Testis (tissue), 2 donors: ENCODE measurements at regions not wholly inside any gene's neighbourhood (a gene's known extent, or its start where the extent isn't known, plus 50 kb on each side); places are given as distances from the start of the nearest gene placed in this dataset.

ENCODE experiments used
- DNase-seq: peaks from one replicate; pipeline ENCODE4 v3.0.0-alpha.2; 2019
- H3K27ac ChIP-seq, 2 donors: fragments of 200-600 bp; sonication (generic); one replicate each; pipeline ENCODE4 v1.5.1; 2019
- H3K27me3 ChIP-seq: fragments of 200-600 bp; sonication (generic); one replicate; pipeline ENCODE4 v1.5.1; 2019
- H3K36me3 ChIP-seq: fragments of 200-600 bp; sonication (generic); one replicate; pipeline ENCODE4 v1.5.1; 2017; ENCODE audit warnings: low read depth; ENCODE audit errors: missing control alignments
- H3K4me1 ChIP-seq: fragments of 200-600 bp; sonication (generic); one replicate; pipeline ENCODE4 v1.5.1; 2019
- H3K4me3 ChIP-seq, 2 donors: fragments of 200-600 bp; sonication (generic); one replicate each; pipeline ENCODE4 v1.5.1; 2017 to 2019
- H3K9me3 ChIP-seq: fragments of 200-600 bp; sonication (generic); one replicate; pipeline ENCODE4 v1.5.1; 2017
- CTCF ChIP-seq, 3 experiments: fragments of 450-650 bp in 2 of 3; fragments of 200-600 bp in 1 of 3; sonication (generic) in 1 of 3; IDR thresholded peaks; one replicate each; pipeline ENCODE4 v1.5.1; 2016 to 2019; ENCODE audit warnings: antibody characterized with exemption in 3 of 3, mild to moderate bottlenecking in 2 of 3, moderate library complexity in 1 of 3
- POLR2A ChIP-seq: fragments of 450-650 bp; IDR thresholded peaks from one replicate; pipeline ENCODE4 v1.6.1; 2017; ENCODE audit warnings: antibody characterized with exemption, mild to moderate bottlenecking, moderate library complexity
- WGBS, 2 donors: methylation state at CpG; one replicate each; pipeline ENCODE4 v1.1.5; 2018; 5-methylcytosine and 5-hydroxymethylcytosine counted together
- intact Hi-C: fragments of 100-400 bp; cut with DNase I; formaldehyde crosslinking; loops from one replicate; pipeline ENCODE4 v1.15.1; 2023; ENCODE audit warnings: low total_unique reads

- intact Hi-C loops: no loop called here
- Histone ChIP-seq H3K27ac (no peak overlapping the region), H3K4me3 (no peak overlapping the region), H3K36me3 (no peaks in the 10 kb centered on the region), H3K27me3 (no peaks in the 10 kb centered on the region), H3K9me3 (no peaks in the 10 kb centered on the region), H3K4me1 (no peaks in the 10 kb centered on the region)
- TF ChIP-seq POLR2A: no peak
- TF ChIP-seq CTCF (IDR thresholded peaks at IDR 0.05): no peak
- WGBS, 2 donors: 49 to 85% methylated on average over 3 of the region's 3 CpGs
- no peak for DNase-seq
These were observed 1142.9 kb downstream of the SI start for GRCh38 chr3:163935411-163935810.

GRCh38 chr3:163929069-163929652 lies 1149.1 kb downstream of the SI start:
- Histone ChIP-seq H3K27me3 (no peaks in the 10 kb centered on the region), H3K9me3 (no peaks in the 10 kb centered on the region), H3K36me3 (no peaks in the 10 kb centered on the region), H3K4me1 (no peaks in the 10 kb centered on the region), H3K4me3 (no peak overlapping the region), H3K27ac (no peak overlapping the region)
- intact Hi-C loops: no loop called here
- TF ChIP-seq CTCF (IDR thresholded peaks at IDR 0.05) (no peak), POLR2A (no peak)
- DNase-seq: no peak
- 57 to 61% methylated on average over 2 of the region's 2 CpGs for WGBS, 2 donors

GRCh38 chr3:163927521-163927920 lies 1150.8 kb downstream of the SI start:
- WGBS, 2 donors: 69 to 72% methylated on average over 1 of the region's 1 CpG

GRCh38 chr3:163924600-163924999 lies 1153.7 kb downstream of the SI start:
- Histone ChIP-seq H3K4me1 (no peaks in the 10 kb centered on the region), H3K27ac (no peak overlapping the region), H3K9me3 (no peaks in the 10 kb centered on the region), H3K27me3 (no peaks in the 10 kb centered on the region), H3K36me3 (no peaks in the 10 kb centered on the region), H3K4me3 (no peak overlapping the region)
- intact Hi-C loops: no loop called here
- no peak for TF ChIP-seq POLR2A
- TF ChIP-seq CTCF (IDR thresholded peaks at IDR 0.05): no peak
- no peak for DNase-seq
- 66 to 86% methylated on average over 6 of the region's 6 CpGs for WGBS, 2 donors

More at GRCh38 chr3:163927521-163927920, 1150.8 kb downstream of the SI start:
- DNase-seq: no peak
- intact Hi-C loops: no loop called here
- Histone ChIP-seq H3K27me3 (no peaks in the 10 kb centered on the region), H3K27ac (no peak overlapping the region), H3K36me3 (no peaks in the 10 kb centered on the region), H3K4me3 (no peak overlapping the region), H3K9me3 (no peaks in the 10 kb centered on the region), H3K4me1 (no peaks in the 10 kb centered on the region)
- TF ChIP-seq CTCF (IDR thresholded peaks at IDR 0.05) (no peak), POLR2A (no peak)

GRCh38 chr3:163919154-163919553 lies 1159.1 kb downstream of the SI start:
- Histone ChIP-seq H3K4me1 (no peaks in the 10 kb centered on the region), H3K27ac (no peak overlapping the region), H3K4me3 (no peak overlapping the region), H3K36me3 (no peaks in the 10 kb centered on the region), H3K27me3 (no peaks in the 10 kb centered on the region), H3K9me3 (no peaks in the 10 kb centered on the region)
- no peak for DNase-seq
- WGBS, 2 donors: 82 to 96% methylated on average over 1 of the region's 1 CpG
- TF ChIP-seq CTCF (IDR thresholded peaks at IDR 0.05) (no peak), POLR2A (no peak)
- intact Hi-C loops: no loop called here
